ENCODE measurements at regions not wholly inside any gene's neighbourhood (a gene's known extent, or its start where the extent isn't known, plus 50 kb on each side); places are given as distances from the start of the nearest gene placed in this dataset.

DNA sequence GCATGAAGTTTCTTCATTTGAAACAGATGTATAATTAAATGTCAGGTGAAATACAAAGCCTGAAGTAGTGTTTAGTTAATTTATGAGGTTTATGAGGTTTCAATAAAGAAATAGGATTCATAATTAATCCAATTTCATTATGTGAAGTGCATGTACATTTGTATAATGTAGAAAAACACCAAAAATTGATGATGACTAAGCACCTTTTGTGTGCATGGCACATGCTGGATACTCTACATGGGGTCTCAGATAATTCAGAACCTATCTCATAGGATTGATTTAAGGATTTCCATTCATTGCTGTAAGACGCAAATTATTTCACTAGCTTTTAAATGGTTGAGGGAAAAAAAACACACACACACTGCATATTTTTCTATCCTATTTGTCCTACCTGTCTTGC, 143.9 kb downstream of the ESM1 start:
- peaks cover 4% of the 10 kb centered on the region; the same call in 2 of the 3 replicates for H3K4me1 Mint-ChIP-seq

More for the DNA sequence above, 143.9 kb downstream of the ESM1 start:
- H3K9me3 Mint-ChIP-seq = no peaks in the 10 kb centered on the region
- no peaks in the 10 kb centered on the region for H4K20me1 ChIP-seq (replicated peaks; ENCODE audit: insufficient read depth)
- H3K27me3 ChIP-seq (ENCODE audit: insufficient read depth) = no peaks in the 10 kb centered on the region
- H3K36me3 ChIP-seq (ENCODE audit: insufficient read depth) = no peaks in the 10 kb centered on the region
- no peak overlapping the region for H3K27ac ChIP-seq (ENCODE audit: low read depth)
- H3F3A ChIP-seq (replicated peaks; ENCODE audit: low read depth) = no peaks in the 10 kb centered on the region
- no peak overlapping the region for H3K27ac Mint-ChIP-seq
- H3K4me3 ChIP-seq = no peak overlapping the region
- no peaks in the 10 kb centered on the region for H3K9me2 ChIP-seq (ENCODE audit: insufficient read depth)
- H3K4me3 Mint-ChIP-seq = no peak overlapping the region
- no peak overlapping the region for H3K4me2 ChIP-seq
- H2AFZ ChIP-seq = no peak overlapping the region
- no peaks in the 10 kb centered on the region for H3K4me1 ChIP-seq (ENCODE audit: insufficient read depth)
- H3K27me3 Mint-ChIP-seq (ENCODE audit: insufficient read depth, low read depth, poor library complexity) = peaks cover 1% of the 10 kb centered on the region
- H3K36me3 Mint-ChIP-seq (ENCODE audit: low read depth) = no peaks in the 10 kb centered on the region
- ATAC-seq (no peak), DNase-seq (ENCODE audit: low spot score) (no peak)
- H3K79me2 ChIP-seq (replicated peaks; ENCODE audit: insufficient read depth) = no peaks in the 10 kb centered on the region
- no peak for TF ChIP-seq EZH2phosphoT487 (IDR thresholded peaks at IDR 0.05; ENCODE audit: unreplicated experiment)
- no peak for TF ChIP-seq JUNB (IDR thresholded peaks at IDR 0.05; ENCODE audit: unreplicated experiment)
- no peak for TF ChIP-seq NANOG (IDR thresholded peaks at IDR 0.05; ENCODE audit: borderline replicate concordance)
- TF ChIP-seq, protein P1, sequence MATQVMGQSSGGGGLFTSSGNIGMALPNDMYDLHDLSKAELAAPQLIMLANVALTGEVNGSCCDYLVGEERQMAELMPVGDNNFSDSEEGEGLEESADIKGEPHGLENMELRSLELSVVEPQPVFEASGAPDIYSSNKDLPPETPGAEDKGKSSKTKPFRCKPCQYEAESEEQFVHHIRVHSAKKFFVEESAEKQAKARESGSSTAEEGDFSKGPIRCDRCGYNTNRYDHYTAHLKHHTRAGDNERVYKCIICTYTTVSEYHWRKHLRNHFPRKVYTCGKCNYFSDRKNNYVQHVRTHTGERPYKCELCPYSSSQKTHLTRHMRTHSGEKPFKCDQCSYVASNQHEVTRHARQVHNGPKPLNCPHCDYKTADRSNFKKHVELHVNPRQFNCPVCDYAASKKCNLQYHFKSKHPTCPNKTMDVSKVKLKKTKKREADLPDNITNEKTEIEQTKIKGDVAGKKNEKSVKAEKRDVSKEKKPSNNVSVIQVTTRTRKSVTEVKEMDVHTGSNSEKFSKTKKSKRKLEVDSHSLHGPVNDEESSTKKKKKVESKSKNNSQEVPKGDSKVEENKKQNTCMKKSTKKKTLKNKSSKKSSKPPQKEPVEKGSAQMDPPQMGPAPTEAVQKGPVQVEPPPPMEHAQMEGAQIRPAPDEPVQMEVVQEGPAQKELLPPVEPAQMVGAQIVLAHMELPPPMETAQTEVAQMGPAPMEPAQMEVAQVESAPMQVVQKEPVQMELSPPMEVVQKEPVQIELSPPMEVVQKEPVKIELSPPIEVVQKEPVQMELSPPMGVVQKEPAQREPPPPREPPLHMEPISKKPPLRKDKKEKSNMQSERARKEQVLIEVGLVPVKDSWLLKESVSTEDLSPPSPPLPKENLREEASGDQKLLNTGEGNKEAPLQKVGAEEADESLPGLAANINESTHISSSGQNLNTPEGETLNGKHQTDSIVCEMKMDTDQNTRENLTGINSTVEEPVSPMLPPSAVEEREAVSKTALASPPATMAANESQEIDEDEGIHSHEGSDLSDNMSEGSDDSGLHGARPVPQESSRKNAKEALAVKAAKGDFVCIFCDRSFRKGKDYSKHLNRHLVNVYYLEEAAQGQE (IDR thresholded peaks at IDR 0.05; ENCODE audit: unreplicated experiment) = no peak
- TF ChIP-seq EZH2 (IDR thresholded peaks at IDR 0.05; ENCODE audit: low read depth, unreplicated experiment) = no peak
- TF ChIP-seq CREB1 (CRISPR knock-in tag; IDR thresholded peaks at IDR 0.05; ENCODE audit: low read depth) = no peak
- TF ChIP-seq ZNF331 (CRISPR knock-in tag; IDR thresholded peaks at IDR 0.05; ENCODE audit: low read depth) = no peak
- no peak for TF ChIP-seq POLR2AphosphoS5 (IDR thresholded peaks at IDR 0.05; ENCODE audit: low read depth)
- TF ChIP-seq ZNF114 (CRISPR knock-in tag; IDR thresholded peaks at IDR 0.05) = no peak
- TF ChIP-seq, protein P2, sequence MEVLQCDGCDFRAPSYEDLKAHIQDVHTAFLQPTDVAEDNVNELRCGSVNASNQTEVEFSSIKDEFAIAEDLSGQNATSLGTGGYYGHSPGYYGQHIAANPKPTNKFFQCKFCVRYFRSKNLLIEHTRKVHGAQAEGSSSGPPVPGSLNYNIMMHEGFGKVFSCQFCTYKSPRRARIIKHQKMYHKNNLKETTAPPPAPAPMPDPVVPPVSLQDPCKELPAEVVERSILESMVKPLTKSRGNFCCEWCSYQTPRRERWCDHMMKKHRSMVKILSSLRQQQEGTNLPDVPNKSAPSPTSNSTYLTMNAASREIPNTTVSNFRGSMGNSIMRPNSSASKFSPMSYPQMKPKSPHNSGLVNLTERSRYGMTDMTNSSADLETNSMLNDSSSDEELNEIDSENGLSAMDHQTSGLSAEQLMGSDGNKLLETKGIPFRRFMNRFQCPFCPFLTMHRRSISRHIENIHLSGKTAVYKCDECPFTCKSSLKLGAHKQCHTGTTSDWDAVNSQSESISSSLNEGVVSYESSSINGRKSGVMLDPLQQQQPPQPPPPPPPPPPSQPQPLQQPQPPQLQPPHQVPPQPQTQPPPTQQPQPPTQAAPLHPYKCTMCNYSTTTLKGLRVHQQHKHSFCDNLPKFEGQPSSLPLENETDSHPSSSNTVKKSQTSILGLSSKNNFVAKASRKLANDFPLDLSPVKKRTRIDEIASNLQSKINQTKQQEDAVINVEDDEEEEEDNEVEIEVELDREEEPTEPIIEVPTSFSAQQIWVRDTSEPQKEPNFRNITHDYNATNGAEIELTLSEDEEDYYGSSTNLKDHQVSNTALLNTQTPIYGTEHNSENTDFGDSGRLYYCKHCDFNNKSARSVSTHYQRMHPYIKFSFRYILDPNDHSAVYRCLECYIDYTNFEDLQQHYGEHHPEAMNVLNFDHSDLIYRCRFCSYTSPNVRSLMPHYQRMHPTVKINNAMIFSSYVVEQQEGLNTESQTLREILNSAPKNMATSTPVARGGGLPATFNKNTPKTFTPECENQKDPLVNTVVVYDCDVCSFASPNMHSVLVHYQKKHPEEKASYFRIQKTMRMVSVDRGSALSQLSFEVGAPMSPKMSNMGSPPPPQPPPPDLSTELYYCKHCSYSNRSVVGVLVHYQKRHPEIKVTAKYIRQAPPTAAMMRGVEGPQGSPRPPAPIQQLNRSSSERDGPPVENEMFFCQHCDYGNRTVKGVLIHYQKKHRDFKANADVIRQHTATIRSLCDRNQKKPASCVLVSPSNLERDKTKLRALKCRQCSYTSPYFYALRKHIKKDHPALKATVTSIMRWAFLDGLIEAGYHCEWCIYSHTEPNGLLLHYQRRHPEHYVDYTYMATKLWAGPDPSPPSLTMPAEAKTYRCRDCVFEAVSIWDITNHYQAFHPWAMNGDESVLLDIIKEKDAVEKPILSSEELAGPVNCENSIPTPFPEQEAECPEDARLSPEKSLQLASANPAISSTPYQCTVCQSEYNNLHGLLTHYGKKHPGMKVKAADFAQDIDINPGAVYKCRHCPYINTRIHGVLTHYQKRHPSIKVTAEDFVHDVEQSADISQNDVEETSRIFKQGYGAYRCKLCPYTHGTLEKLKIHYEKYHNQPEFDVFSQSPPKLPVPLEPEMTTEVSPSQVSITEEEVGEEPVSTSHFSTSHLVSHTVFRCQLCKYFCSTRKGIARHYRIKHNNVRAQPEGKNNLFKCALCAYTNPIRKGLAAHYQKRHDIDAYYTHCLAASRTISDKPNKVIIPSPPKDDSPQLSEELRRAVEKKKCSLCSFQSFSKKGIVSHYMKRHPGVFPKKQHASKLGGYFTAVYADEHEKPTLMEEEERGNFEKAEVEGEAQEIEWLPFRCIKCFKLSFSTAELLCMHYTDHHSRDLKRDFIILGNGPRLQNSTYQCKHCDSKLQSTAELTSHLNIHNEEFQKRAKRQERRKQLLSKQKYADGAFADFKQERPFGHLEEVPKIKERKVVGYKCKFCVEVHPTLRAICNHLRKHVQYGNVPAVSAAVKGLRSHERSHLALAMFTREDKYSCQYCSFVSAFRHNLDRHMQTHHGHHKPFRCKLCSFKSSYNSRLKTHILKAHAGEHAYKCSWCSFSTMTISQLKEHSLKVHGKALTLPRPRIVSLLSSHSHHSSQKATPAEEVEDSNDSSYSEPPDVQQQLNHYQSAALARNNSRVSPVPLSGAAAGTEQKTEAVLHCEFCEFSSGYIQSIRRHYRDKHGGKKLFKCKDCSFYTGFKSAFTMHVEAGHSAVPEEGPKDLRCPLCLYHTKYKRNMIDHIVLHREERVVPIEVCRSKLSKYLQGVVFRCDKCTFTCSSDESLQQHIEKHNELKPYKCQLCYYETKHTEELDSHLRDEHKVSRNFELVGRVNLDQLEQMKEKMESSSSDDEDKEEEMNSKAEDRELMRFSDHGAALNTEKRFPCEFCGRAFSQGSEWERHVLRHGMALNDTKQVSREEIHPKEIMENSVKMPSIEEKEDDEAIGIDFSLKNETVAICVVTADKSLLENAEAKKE (CRISPR knock-in tag; IDR thresholded peaks at IDR 0.05) = no peak
- TF ChIP-seq, protein P3, sequence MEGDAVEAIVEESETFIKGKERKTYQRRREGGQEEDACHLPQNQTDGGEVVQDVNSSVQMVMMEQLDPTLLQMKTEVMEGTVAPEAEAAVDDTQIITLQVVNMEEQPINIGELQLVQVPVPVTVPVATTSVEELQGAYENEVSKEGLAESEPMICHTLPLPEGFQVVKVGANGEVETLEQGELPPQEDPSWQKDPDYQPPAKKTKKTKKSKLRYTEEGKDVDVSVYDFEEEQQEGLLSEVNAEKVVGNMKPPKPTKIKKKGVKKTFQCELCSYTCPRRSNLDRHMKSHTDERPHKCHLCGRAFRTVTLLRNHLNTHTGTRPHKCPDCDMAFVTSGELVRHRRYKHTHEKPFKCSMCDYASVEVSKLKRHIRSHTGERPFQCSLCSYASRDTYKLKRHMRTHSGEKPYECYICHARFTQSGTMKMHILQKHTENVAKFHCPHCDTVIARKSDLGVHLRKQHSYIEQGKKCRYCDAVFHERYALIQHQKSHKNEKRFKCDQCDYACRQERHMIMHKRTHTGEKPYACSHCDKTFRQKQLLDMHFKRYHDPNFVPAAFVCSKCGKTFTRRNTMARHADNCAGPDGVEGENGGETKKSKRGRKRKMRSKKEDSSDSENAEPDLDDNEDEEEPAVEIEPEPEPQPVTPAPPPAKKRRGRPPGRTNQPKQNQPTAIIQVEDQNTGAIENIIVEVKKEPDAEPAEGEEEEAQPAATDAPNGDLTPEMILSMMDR (conservative IDR thresholded peaks at IDR 0.05; ENCODE audit: low read depth in 2 of 2) = no peak
- TF ChIP-seq, protein P4, sequence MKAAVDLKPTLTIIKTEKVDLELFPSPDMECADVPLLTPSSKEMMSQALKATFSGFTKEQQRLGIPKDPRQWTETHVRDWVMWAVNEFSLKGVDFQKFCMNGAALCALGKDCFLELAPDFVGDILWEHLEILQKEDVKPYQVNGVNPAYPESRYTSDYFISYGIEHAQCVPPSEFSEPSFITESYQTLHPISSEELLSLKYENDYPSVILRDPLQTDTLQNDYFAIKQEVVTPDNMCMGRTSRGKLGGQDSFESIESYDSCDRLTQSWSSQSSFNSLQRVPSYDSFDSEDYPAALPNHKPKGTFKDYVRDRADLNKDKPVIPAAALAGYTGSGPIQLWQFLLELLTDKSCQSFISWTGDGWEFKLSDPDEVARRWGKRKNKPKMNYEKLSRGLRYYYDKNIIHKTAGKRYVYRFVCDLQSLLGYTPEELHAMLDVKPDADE (IDR thresholded peaks at IDR 0.05) = no peak
- no peak for TF ChIP-seq STAT1 (IDR thresholded peaks at IDR 0.05; ENCODE audit: unreplicated experiment)

All from GM23338 (cell line).